ENCODE measurements at regions not wholly inside any gene's neighbourhood (a gene's known extent, or its start where the extent isn't known, plus 50 kb on each side); places are given as distances from the start of the nearest gene placed in this dataset.

DNA sequence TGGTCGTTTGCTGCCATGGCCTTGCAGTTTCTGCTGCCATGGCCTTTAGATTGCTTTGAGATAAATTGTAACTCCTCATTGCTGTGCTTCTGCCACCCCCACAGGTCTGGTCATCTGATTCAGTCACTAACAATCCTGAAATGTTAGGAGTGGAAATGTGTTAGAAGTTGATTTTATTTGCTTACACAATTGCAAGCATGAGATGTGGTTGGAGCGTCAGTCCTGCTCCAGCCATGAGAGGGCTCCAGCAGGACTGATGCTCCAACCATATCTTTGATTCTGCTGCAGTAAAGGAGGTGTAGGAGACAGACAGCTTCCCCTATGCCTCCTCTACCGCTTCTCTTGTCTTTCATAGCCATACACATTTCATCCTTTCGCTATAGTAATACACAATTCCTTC, 226.8 kb upstream of the RGS6 start:
- TF ChIP-seq MXI1 (conservative IDR thresholded peaks at IDR 0.05; ENCODE audit: poor library complexity, severe bottlenecking) (no peak), CTCF (IDR thresholded peaks at IDR 0.05; ENCODE audit: poor library complexity, severe bottlenecking) (no peak), REST (IDR thresholded peaks at IDR 0.05; ENCODE audit: borderline replicate concordance) (no peak), TAF1 (IDR thresholded peaks at IDR 0.05; ENCODE audit: low read depth) (no peak), EP300 (conservative IDR thresholded peaks at IDR 0.05; ENCODE audit: poor library complexity, severe bottlenecking) (no peak), POLR2AphosphoS5 (IDR thresholded peaks at IDR 0.05) (no peak), EZH2 (IDR thresholded peaks at IDR 0.05; ENCODE audit: borderline replicate concordance, insufficient read depth, low read length, poor library complexity, severe bottlenecking) (no peak), RAD21 (conservative IDR thresholded peaks at IDR 0.05) (no peak), SMC3 (conservative IDR thresholded peaks at IDR 0.05; ENCODE audit: poor library complexity) (no peak)
